GM12874 (cell line): ENCODE measurements at regions not wholly inside any gene's neighbourhood (a gene's known extent, or its start where the extent isn't known, plus 50 kb on each side); places are given as distances from the start of the nearest gene placed in this dataset.

ENCODE experiments used
- TF ChIP-seq, protein P1 (sequence below): IDR thresholded peaks from 2 replicates; pipeline ENCODE4 v1.5.1; 2011; ENCODE audit warnings: low read depth, mild to moderate bottlenecking, control low read depth, low read length, moderate library complexity; ENCODE audit not compliant: insufficient read depth

DNA sequence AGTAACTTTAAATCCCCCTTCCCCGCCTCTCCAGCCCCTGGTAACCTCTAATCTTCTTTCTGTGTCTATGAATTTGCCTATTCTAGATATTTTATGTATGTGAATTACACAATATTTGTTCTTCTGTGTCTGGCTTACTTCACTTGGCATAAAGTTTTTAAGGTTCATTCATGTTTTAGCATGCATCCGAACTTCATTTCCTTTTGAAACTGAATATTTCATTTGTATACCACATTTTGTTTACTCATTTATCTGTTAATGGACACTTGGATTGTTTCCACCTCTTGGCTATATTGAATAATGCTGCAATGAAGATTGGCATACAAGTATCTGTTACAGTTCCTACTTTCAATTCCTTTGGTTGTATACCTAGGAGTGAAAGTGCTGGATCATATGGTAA is 205.3 kb downstream of the TM2D1 start:
- TF ChIP-seq, protein P1, sequence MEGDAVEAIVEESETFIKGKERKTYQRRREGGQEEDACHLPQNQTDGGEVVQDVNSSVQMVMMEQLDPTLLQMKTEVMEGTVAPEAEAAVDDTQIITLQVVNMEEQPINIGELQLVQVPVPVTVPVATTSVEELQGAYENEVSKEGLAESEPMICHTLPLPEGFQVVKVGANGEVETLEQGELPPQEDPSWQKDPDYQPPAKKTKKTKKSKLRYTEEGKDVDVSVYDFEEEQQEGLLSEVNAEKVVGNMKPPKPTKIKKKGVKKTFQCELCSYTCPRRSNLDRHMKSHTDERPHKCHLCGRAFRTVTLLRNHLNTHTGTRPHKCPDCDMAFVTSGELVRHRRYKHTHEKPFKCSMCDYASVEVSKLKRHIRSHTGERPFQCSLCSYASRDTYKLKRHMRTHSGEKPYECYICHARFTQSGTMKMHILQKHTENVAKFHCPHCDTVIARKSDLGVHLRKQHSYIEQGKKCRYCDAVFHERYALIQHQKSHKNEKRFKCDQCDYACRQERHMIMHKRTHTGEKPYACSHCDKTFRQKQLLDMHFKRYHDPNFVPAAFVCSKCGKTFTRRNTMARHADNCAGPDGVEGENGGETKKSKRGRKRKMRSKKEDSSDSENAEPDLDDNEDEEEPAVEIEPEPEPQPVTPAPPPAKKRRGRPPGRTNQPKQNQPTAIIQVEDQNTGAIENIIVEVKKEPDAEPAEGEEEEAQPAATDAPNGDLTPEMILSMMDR, result no peak

DNA sequence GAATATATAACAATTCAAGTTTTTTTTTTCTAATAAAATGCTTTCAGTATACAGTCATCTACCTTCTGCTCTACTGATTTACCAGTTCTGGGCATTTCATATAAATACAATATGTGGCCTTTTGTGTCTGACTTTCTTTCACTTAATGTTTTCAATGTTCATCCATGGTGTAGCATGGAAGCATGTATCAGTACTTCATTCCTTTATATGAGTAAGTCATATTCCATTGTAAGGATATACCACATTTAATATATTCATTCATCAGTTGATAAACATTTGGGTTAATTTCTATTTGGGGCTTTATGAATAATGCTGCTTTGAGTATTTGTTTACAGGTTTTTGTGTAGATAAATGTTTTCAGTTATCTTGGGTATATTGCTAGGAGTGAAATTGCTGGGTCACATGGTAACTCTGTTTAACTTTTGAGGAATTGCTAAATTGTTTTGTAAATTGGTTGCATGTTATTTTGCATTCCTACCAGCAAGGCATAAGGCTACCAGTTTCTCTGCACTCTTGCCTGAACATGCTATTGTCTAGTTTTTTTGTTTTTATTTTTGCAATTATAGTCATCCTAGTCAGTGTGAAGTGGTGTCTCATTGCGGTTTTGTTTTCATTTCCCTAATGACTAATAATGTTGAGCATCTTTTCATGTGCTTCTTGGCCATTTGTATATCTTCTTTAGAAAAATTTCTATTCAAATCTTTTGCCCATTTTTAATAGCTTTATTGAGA is 206.1 kb downstream of the TM2D1 start:
- TF ChIP-seq, protein P1, result no peak

DNA sequence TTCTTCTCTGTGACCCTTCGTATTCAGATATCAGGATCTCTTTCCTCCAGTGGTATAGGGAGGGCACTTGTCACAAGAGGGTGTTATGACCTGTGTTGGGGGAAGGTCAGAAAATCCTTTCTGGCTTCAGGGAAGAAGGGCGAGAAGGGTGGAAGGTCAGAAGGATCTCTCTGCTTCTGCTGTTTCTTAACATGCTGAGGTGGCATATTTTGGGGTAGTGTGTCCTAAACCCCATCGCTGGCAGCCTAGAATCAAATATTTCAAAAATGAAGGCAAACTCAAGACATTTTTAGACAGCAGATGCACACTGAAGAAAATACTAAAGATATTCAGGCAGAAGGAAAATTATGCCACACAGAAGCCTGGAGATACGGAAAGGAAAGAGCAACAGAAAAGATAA is 207.6 kb downstream of the TM2D1 start:
- TF ChIP-seq, protein P1, result no peak

DNA sequence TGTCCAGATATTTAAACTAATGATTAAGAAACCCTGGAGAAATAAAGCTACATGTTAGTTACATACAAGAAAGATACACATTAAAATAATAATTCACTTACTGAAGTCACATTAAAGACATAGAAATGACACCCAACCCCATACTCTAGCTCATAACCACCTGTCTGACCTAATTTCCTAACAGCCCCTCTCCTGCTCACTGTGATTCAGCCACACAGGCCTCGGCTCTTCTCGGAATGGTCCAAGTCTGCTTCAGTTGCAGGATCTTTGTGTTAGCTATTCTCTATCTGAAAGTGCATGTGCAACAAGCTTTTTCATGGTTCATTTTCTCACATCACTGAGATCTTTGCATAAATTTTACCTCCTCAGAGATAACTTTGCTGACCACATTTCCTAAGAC is 209.8 kb downstream of the TM2D1 start:
- TF ChIP-seq, protein P1, result no peak
